ENCODE measurements at regions not wholly inside any gene's neighbourhood (a gene's known extent, or its start where the extent isn't known, plus 50 kb on each side); places are given as distances from the start of the nearest gene placed in this dataset.

DNA sequence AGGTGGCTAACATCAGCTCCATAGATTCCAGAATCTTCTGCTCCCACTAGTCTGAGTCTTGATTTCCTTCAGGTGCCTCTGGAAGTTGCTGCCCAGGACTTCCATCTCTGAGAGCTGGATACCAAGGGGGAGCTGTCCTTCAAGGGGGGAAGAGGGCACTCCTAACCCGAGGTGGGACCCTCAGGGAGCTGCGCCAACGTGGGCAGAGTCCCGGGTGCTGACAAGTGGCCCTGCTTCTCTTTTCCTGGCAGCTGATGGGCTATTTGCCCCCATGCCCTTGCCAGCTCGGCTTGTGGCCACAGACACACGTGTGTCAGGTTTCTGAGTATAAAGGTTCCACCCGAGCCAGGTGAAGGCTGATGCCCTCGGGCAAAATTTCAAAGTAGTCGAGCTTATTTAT lies 272.5 kb downstream of the TTC8 start:
- H3K9me2 ChIP-seq (ENCODE audit: insufficient read depth), result no peaks in the 10 kb centered on the region
- Mint-ChIP-seq H3K27me3 (ENCODE audit: insufficient read depth, low read depth, poor library complexity) (peaks cover 6% of the 10 kb centered on the region), H3K4me1 (no peaks in the 10 kb centered on the region), H3K36me3 (ENCODE audit: low read depth) (no peaks in the 10 kb centered on the region), H3K9me3 (peaks cover 9% of the 10 kb centered on the region), H3K27ac (no peak overlapping the region), H3K4me3 (no peak overlapping the region)
- no peaks in the 10 kb centered on the region for H3K36me3 ChIP-seq (ENCODE audit: insufficient read depth)
- no peaks in the 10 kb centered on the region for H4K20me1 ChIP-seq (replicated peaks; ENCODE audit: insufficient read depth)
- no peaks in the 10 kb centered on the region for H3K79me2 ChIP-seq (replicated peaks; ENCODE audit: insufficient read depth)
- TF ChIP-seq EZH2 (IDR thresholded peaks at IDR 0.05; ENCODE audit: low read depth, unreplicated experiment) (no peak), STAT1 (IDR thresholded peaks at IDR 0.05; ENCODE audit: unreplicated experiment) (no peak), EZH2phosphoT487 (IDR thresholded peaks at IDR 0.05; ENCODE audit: unreplicated experiment) (no peak), CREB1 (CRISPR knock-in tag; IDR thresholded peaks at IDR 0.05; ENCODE audit: low read depth) (no peak), POLR2AphosphoS5 (IDR thresholded peaks at IDR 0.05; ENCODE audit: low read depth) (no peak), ZNF114 (CRISPR knock-in tag; IDR thresholded peaks at IDR 0.05) (no peak)
- TF ChIP-seq, protein P1, sequence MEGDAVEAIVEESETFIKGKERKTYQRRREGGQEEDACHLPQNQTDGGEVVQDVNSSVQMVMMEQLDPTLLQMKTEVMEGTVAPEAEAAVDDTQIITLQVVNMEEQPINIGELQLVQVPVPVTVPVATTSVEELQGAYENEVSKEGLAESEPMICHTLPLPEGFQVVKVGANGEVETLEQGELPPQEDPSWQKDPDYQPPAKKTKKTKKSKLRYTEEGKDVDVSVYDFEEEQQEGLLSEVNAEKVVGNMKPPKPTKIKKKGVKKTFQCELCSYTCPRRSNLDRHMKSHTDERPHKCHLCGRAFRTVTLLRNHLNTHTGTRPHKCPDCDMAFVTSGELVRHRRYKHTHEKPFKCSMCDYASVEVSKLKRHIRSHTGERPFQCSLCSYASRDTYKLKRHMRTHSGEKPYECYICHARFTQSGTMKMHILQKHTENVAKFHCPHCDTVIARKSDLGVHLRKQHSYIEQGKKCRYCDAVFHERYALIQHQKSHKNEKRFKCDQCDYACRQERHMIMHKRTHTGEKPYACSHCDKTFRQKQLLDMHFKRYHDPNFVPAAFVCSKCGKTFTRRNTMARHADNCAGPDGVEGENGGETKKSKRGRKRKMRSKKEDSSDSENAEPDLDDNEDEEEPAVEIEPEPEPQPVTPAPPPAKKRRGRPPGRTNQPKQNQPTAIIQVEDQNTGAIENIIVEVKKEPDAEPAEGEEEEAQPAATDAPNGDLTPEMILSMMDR (conservative IDR thresholded peaks at IDR 0.05; ENCODE audit: low read depth in 2 of 2), result no peak
- TF ChIP-seq, protein P2, sequence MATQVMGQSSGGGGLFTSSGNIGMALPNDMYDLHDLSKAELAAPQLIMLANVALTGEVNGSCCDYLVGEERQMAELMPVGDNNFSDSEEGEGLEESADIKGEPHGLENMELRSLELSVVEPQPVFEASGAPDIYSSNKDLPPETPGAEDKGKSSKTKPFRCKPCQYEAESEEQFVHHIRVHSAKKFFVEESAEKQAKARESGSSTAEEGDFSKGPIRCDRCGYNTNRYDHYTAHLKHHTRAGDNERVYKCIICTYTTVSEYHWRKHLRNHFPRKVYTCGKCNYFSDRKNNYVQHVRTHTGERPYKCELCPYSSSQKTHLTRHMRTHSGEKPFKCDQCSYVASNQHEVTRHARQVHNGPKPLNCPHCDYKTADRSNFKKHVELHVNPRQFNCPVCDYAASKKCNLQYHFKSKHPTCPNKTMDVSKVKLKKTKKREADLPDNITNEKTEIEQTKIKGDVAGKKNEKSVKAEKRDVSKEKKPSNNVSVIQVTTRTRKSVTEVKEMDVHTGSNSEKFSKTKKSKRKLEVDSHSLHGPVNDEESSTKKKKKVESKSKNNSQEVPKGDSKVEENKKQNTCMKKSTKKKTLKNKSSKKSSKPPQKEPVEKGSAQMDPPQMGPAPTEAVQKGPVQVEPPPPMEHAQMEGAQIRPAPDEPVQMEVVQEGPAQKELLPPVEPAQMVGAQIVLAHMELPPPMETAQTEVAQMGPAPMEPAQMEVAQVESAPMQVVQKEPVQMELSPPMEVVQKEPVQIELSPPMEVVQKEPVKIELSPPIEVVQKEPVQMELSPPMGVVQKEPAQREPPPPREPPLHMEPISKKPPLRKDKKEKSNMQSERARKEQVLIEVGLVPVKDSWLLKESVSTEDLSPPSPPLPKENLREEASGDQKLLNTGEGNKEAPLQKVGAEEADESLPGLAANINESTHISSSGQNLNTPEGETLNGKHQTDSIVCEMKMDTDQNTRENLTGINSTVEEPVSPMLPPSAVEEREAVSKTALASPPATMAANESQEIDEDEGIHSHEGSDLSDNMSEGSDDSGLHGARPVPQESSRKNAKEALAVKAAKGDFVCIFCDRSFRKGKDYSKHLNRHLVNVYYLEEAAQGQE (IDR thresholded peaks at IDR 0.05; ENCODE audit: unreplicated experiment), result no peak
- H2AFZ ChIP-seq, result no peak overlapping the region
- H3K27me3 ChIP-seq (ENCODE audit: insufficient read depth), result no peaks in the 10 kb centered on the region
- ATAC-seq (no peak), DNase-seq (ENCODE audit: low spot score) (no peak)
- H3F3A ChIP-seq (replicated peaks; ENCODE audit: low read depth), result no peaks in the 10 kb centered on the region
- H3K4me2 ChIP-seq, result no peak overlapping the region
- H3K4me3 ChIP-seq, result no peak overlapping the region
- no peak overlapping the region for H3K27ac ChIP-seq (ENCODE audit: low read depth)
- H3K4me1 ChIP-seq (ENCODE audit: insufficient read depth), result no peaks in the 10 kb centered on the region

DNA sequence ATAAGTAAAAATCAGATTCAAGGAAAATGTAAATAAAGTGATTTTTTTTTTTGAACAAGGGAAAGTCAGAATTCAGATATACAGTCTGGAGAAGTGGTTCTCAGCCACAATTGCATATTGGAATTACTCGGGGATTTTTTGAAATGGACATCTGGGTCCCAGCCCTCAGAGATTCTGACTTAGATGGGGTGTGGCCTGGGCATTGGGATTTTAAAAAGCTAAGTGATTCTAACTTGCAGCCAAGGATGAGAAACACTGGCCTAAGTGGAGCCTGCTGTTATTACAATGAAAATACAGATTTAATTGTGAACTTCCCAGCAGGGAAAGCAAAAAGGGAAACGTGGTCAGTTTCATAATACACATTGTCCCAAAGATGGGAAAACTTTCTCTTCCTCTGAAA lies 273.8 kb downstream of the TTC8 start:
- H3K27ac Mint-ChIP-seq, result no peak overlapping the region
- TF ChIP-seq, protein P3, sequence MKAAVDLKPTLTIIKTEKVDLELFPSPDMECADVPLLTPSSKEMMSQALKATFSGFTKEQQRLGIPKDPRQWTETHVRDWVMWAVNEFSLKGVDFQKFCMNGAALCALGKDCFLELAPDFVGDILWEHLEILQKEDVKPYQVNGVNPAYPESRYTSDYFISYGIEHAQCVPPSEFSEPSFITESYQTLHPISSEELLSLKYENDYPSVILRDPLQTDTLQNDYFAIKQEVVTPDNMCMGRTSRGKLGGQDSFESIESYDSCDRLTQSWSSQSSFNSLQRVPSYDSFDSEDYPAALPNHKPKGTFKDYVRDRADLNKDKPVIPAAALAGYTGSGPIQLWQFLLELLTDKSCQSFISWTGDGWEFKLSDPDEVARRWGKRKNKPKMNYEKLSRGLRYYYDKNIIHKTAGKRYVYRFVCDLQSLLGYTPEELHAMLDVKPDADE (IDR thresholded peaks at IDR 0.05), result no peak
- TF ChIP-seq JUNB (IDR thresholded peaks at IDR 0.05; ENCODE audit: unreplicated experiment) (no peak), EZH2 (IDR thresholded peaks at IDR 0.05; ENCODE audit: low read depth, unreplicated experiment) (no peak), STAT1 (IDR thresholded peaks at IDR 0.05; ENCODE audit: unreplicated experiment) (no peak)

More for the DNA sequence above, 273.8 kb downstream of the TTC8 start:
- DNase-seq (ENCODE audit: low spot score) (no peak), ATAC-seq (no peak)
- Mint-ChIP-seq H3K9me3 (peaks cover 8% of the 10 kb centered on the region; the same call in 2 of the 3 replicates), H3K36me3 (ENCODE audit: low read depth) (no peaks in the 10 kb centered on the region), H3K4me3 (no peak overlapping the region), H3K4me1 (no peaks in the 10 kb centered on the region), H3K27me3 (ENCODE audit: insufficient read depth, low read depth, poor library complexity) (peaks cover 6% of the 10 kb centered on the region)
- no peak overlapping the region for H2AFZ ChIP-seq
- H3F3A ChIP-seq (replicated peaks; ENCODE audit: low read depth), result no peaks in the 10 kb centered on the region
- H3K9me2 ChIP-seq (ENCODE audit: insufficient read depth), result peaks cover 1% of the 10 kb centered on the region; the same call in 1 of the 2 replicates
- no peaks in the 10 kb centered on the region for H3K79me2 ChIP-seq (replicated peaks; ENCODE audit: insufficient read depth)
- H3K4me1 ChIP-seq (ENCODE audit: insufficient read depth), result no peaks in the 10 kb centered on the region
- H3K27ac ChIP-seq (ENCODE audit: low read depth), result no peak overlapping the region
- no peak overlapping the region for H3K4me2 ChIP-seq
- no peaks in the 10 kb centered on the region for H3K36me3 ChIP-seq (ENCODE audit: insufficient read depth)
- H4K20me1 ChIP-seq (replicated peaks; ENCODE audit: insufficient read depth), result no peaks in the 10 kb centered on the region
- no peak overlapping the region for H3K4me3 ChIP-seq
- H3K27me3 ChIP-seq (ENCODE audit: insufficient read depth), result no peaks in the 10 kb centered on the region

Measured in GM23338 (cell line).